ENCODE measurements at regions not wholly inside any gene's neighbourhood (a gene's known extent, or its start where the extent isn't known, plus 50 kb on each side); places are given as distances from the start of the nearest gene placed in this dataset.
A peak's percentile ranks its signal among the peaks of the same experiment; 100 is the strongest.

DNA sequence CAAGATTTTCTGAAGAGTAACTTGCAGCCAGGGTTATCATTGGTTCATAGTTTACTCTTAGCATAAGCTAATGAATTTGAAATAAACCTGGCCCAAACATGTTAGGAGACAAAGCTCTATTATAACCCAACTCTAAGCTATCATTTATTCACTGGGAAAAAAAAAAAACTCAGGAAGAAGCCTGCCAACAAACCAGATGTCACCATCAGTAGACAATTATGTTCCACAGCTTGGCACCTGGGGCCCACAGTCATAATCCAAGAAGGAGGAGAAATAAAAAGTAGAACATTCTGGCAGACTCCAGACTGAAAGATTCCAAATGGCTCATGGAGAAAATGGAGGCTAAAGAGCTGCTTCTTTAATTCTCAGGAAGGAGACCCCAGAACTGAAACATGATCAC lies 100.0 kb upstream of the CNR1 start:
- no peak overlapping the region for H3K4me2 ChIP-seq (ENCODE audit: low read length)
- H3K23ac ChIP-seq (ENCODE audit: low read length): no peak overlapping the region
- no peak overlapping the region for H3K18ac ChIP-seq (ENCODE audit: low read length)
- no peak overlapping the region for H2BK120ac ChIP-seq (ENCODE audit: low read depth, low read length)
- H3K9ac ChIP-seq (ENCODE audit: low read length): no peak overlapping the region
- no peak for DNase-seq
- no peak overlapping the region for H3K27ac ChIP-seq (ENCODE audit: low read depth, low read length)
- H3K4me3 ChIP-seq (ENCODE audit: low read length): no peak overlapping the region
- H3K4ac ChIP-seq (ENCODE audit: low read depth, low read length): no peak overlapping the region
- no peak overlapping the region for H2AK5ac ChIP-seq (ENCODE audit: low read length)
- H3K79me1 ChIP-seq (ENCODE audit: low read length): no peaks in the 10 kb centered on the region
- no peak overlapping the region for H4K5ac ChIP-seq (ENCODE audit: low read length)
- H2BK5ac ChIP-seq (ENCODE audit: low read length): no peak overlapping the region
- no peaks in the 10 kb centered on the region for H3K36me3 ChIP-seq (ENCODE audit: control insufficient read depth, insufficient read depth, low read length)
- H3K79me2 ChIP-seq (ENCODE audit: control insufficient read depth, insufficient read depth, low read length): no peaks in the 10 kb centered on the region
- no peak overlapping the region for H3K56ac ChIP-seq (ENCODE audit: low read length)
- no peaks in the 10 kb centered on the region for H3K4me1 ChIP-seq (ENCODE audit: control insufficient read depth, low read depth, low read length)
- no peaks in the 10 kb centered on the region for H3K27me3 ChIP-seq (ENCODE audit: insufficient read depth, low read length, poor library complexity)
- H4K8ac ChIP-seq (ENCODE audit: low read depth, low read length): no peak overlapping the region
- no peak overlapping the region for H2BK15ac ChIP-seq (replicated peaks; ENCODE audit: low read depth)

DNA sequence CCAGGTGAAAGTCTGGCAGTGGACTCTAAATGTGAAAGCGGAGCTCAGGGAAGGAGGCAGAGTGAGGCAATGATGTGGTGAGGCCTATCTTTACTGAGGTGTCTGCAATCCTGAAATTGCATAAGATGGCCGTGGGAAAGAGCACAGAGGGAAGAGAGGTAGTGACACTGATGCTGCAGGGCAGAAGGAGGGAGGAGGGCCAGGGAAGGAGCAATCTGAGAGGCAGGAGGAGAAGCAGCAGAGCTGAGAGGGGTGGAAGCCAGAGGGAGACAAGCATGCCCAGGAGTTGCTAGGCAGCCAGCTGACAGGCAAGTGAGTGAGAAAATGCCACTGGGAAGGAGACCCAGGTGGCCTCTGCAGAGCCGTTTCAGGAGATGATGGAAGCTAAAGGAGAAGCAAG lies 97.4 kb upstream of the CNR1 start:
- Histone ChIP-seq H3K56ac (ENCODE audit: low read length) (no peak overlapping the region), H2BK120ac (ENCODE audit: low read depth, low read length) (no peak overlapping the region), H3K4me2 (ENCODE audit: low read length) (no peak overlapping the region), H4K8ac (ENCODE audit: low read depth, low read length) (no peak overlapping the region), H3K18ac (ENCODE audit: low read length) (no peak overlapping the region), H3K79me1 (ENCODE audit: low read length) (no peaks in the 10 kb centered on the region), H2BK15ac (replicated peaks; ENCODE audit: low read depth) (no peak overlapping the region), H3K9ac (ENCODE audit: low read length) (no peak overlapping the region), H3K4me3 (ENCODE audit: low read length) (no peak overlapping the region), H3K27me3 (ENCODE audit: insufficient read depth, low read length, poor library complexity) (no peaks in the 10 kb centered on the region), H3K4ac (ENCODE audit: low read depth, low read length) (no peak overlapping the region), H3K4me1 (ENCODE audit: control insufficient read depth, low read depth, low read length) (no peaks in the 10 kb centered on the region), H3K27ac (ENCODE audit: low read depth, low read length) (no peak overlapping the region), H3K23ac (ENCODE audit: low read length) (no peak overlapping the region), H2BK5ac (ENCODE audit: low read length) (no peak overlapping the region), H4K5ac (ENCODE audit: low read length) (no peak overlapping the region), H3K36me3 (ENCODE audit: control insufficient read depth, insufficient read depth, low read length) (no peaks in the 10 kb centered on the region), H3K79me2 (ENCODE audit: control insufficient read depth, insufficient read depth, low read length) (no peaks in the 10 kb centered on the region), H2AK5ac (ENCODE audit: low read length) (no peak overlapping the region)
- WGBS (ENCODE audit: extremely low coverage, insufficient coverage, low lambda C conversion rate): no CpG with 5 or more reads among the region's 3 CpGs
- DNase-seq: peak; percentile 57

DNA sequence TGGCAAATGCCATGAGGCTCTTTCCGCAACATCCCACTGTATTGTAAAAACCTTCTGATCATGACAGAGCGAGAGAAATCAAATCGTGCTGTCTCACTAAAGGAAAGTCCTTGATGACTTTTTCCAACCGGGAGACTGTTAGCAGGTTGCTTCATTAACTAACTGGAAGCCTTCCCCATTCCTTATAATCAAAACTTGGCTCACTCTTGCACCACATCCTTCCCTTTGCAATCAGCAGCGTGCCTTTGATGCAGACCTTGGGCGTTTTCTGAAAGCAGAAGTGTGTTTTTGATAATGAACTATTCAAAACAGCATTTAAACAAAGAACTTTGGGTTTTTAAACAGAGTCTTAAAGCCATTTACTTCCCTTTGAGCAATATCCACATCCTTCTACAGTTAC lies 96.2 kb upstream of the CNR1 start:
- H3K79me1 ChIP-seq (ENCODE audit: low read length): no peaks in the 10 kb centered on the region
- no peak overlapping the region for H4K8ac ChIP-seq (ENCODE audit: low read depth, low read length)
- H2AK5ac ChIP-seq (ENCODE audit: low read length): no peak overlapping the region
- no peak overlapping the region for H3K56ac ChIP-seq (ENCODE audit: low read length)
- WGBS (ENCODE audit: extremely low coverage, insufficient coverage, low lambda C conversion rate): no CpG with 5 or more reads among the region's 6 CpGs
- H3K79me2 ChIP-seq (ENCODE audit: control insufficient read depth, insufficient read depth, low read length): no peaks in the 10 kb centered on the region
- H3K4me3 ChIP-seq (ENCODE audit: low read length): no peak overlapping the region
- H2BK5ac ChIP-seq (ENCODE audit: low read length): no peak overlapping the region
- no peak overlapping the region for H3K23ac ChIP-seq (ENCODE audit: low read length)
- H2BK15ac ChIP-seq (replicated peaks; ENCODE audit: low read depth): no peak overlapping the region
- no peak overlapping the region for H3K4ac ChIP-seq (ENCODE audit: low read depth, low read length)
- H3K4me2 ChIP-seq (ENCODE audit: low read length): no peak overlapping the region
- H3K9ac ChIP-seq (ENCODE audit: low read length): no peak overlapping the region
- DNase-seq: no peak
- H3K27ac ChIP-seq (ENCODE audit: low read depth, low read length): no peak overlapping the region
- no peak overlapping the region for H3K18ac ChIP-seq (ENCODE audit: low read length)
- no peak overlapping the region for H2BK120ac ChIP-seq (ENCODE audit: low read depth, low read length)
- H4K5ac ChIP-seq (ENCODE audit: low read length): no peak overlapping the region
- no peaks in the 10 kb centered on the region for H3K36me3 ChIP-seq (ENCODE audit: control insufficient read depth, insufficient read depth, low read length)
- H3K27me3 ChIP-seq (ENCODE audit: insufficient read depth, low read length, poor library complexity): no peaks in the 10 kb centered on the region
- no peaks in the 10 kb centered on the region for H3K4me1 ChIP-seq (ENCODE audit: control insufficient read depth, low read depth, low read length)

DNA sequence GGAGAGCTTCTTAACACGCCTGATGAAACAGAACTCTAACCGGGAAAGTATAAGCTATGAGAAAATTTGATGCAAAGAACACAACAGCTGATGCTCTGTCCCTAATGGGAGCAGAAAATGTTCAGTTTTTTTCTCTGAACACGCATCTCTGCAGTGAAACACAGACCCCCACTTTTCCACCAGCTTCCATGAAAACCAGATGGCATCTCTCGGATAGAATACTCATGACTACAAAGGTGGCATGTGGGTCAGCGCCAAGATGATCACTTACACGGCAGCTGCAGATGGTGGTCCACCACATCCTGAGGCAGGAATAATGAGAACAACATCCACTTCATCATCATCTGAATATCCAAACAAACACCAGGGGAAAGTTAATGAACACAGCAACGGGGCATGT lies 85.2 kb upstream of the CNR1 start:
- no peak overlapping the region for H2BK120ac ChIP-seq (ENCODE audit: low read depth, low read length)
- H3K36me3 ChIP-seq (ENCODE audit: control insufficient read depth, insufficient read depth, low read length): no peaks in the 10 kb centered on the region

DNA sequence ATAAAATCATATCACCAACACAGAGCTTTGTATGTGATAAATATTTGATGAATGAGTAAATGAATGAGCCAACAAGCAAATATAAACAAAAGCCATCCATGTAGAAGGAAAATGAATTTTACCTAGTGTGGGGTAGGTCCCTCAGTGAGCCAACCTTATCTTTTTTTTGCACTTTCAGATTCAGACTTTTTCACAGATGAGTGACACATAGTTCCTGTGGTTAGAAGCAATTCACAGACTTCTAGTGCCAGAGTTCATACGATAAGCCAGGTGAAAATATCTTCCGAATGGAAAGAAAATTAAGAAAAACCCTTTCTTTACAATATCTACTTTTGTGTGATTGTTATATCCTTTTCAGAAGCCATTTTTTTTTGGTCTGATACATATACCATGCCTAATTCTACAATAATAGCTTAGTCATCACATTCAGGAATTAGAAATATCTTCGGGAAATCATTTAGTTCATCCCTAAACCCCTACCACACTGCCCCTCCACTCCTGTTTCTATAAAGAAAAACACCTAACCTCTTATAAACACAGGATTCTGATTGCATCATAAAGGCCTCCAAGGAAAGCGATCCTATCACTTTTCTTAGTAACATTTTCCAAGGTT lies 82.7 kb upstream of the CNR1 start:
- WGBS (ENCODE audit: extremely low coverage, insufficient coverage, low lambda C conversion rate): no CpG with 5 or more reads among the region's 4 CpGs
- H4K5ac ChIP-seq (ENCODE audit: low read length): no peak overlapping the region

More for the DNA sequence above, 85.2 kb upstream of the CNR1 start:
- H3K79me2 ChIP-seq (ENCODE audit: control insufficient read depth, insufficient read depth, low read length): no peaks in the 10 kb centered on the region
- no peak overlapping the region for H3K18ac ChIP-seq (ENCODE audit: low read length)
- no peak overlapping the region for H3K4me3 ChIP-seq (ENCODE audit: low read length)
- H3K79me1 ChIP-seq (ENCODE audit: low read length): no peaks in the 10 kb centered on the region
- H2BK15ac ChIP-seq (replicated peaks; ENCODE audit: low read depth): no peak overlapping the region
- no peak overlapping the region for H3K9ac ChIP-seq (ENCODE audit: low read length)
- H3K56ac ChIP-seq (ENCODE audit: low read length): no peak overlapping the region
- no peak overlapping the region for H3K23ac ChIP-seq (ENCODE audit: low read length)
- H3K4me1 ChIP-seq (ENCODE audit: control insufficient read depth, low read depth, low read length): peaks cover 2% of the 10 kb centered on the region
- H2BK5ac ChIP-seq (ENCODE audit: low read length): no peak overlapping the region
- no peak for DNase-seq
- H3K27ac ChIP-seq (ENCODE audit: low read depth, low read length): no peak overlapping the region
- H2AK5ac ChIP-seq (ENCODE audit: low read length): no peak overlapping the region
- H3K4me2 ChIP-seq (ENCODE audit: low read length): no peak overlapping the region
- H4K8ac ChIP-seq (ENCODE audit: low read depth, low read length): no peak overlapping the region
- no peaks in the 10 kb centered on the region for H3K27me3 ChIP-seq (ENCODE audit: insufficient read depth, low read length, poor library complexity)
- H4K5ac ChIP-seq (ENCODE audit: low read length): no peak overlapping the region
- no CpG with 5 or more reads among the region's 7 CpGs for WGBS (ENCODE audit: extremely low coverage, insufficient coverage, low lambda C conversion rate)
- no peak overlapping the region for H3K4ac ChIP-seq (ENCODE audit: low read depth, low read length)

DNA sequence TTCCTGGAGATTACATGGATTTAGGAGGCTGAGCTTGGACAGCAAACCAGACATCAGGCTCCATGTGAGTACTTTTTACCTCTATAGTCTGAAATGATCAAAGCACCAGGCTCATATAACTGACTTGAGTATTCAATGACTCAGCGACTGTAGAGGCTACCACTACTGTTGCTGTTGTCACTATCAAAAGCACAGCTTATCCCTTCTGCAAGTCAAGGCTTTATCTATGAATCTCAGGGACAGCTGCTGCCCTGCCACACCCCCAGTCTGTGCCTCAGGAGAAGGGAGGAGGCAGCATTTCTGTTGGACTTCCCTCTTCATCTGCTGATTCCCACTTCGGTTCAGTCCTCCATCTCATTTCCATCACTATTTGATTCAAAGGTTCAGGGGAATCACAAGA lies 80.5 kb upstream of the CNR1 start:
- no peak overlapping the region for H4K5ac ChIP-seq (ENCODE audit: low read length)
- no peak overlapping the region for H3K4ac ChIP-seq (ENCODE audit: low read depth, low read length)
- H3K4me2 ChIP-seq (ENCODE audit: low read length): no peak overlapping the region
- H2AK5ac ChIP-seq (ENCODE audit: low read length): no peak overlapping the region
- peaks cover 2% of the 10 kb centered on the region for H3K4me1 ChIP-seq (ENCODE audit: control insufficient read depth, low read depth, low read length)
- DNase-seq: peak; percentile 47
- H3K79me2 ChIP-seq (ENCODE audit: control insufficient read depth, insufficient read depth, low read length): no peaks in the 10 kb centered on the region
- H4K8ac ChIP-seq (ENCODE audit: low read depth, low read length): no peak overlapping the region
- no peak overlapping the region for H2BK15ac ChIP-seq (replicated peaks; ENCODE audit: low read depth)
- H3K4me3 ChIP-seq (ENCODE audit: low read length): no peak overlapping the region
- H3K56ac ChIP-seq (ENCODE audit: low read length): no peak overlapping the region
- no peaks in the 10 kb centered on the region for H3K27me3 ChIP-seq (ENCODE audit: insufficient read depth, low read length, poor library complexity)
- no peaks in the 10 kb centered on the region for H3K79me1 ChIP-seq (ENCODE audit: low read length)
- H3K27ac ChIP-seq (ENCODE audit: low read depth, low read length): no peak overlapping the region
- no peak overlapping the region for H2BK120ac ChIP-seq (ENCODE audit: low read depth, low read length)
- H3K23ac ChIP-seq (ENCODE audit: low read length): no peak overlapping the region
- no peak overlapping the region for H3K18ac ChIP-seq (ENCODE audit: low read length)
- no peak overlapping the region for H3K9ac ChIP-seq (ENCODE audit: low read length)
- WGBS (ENCODE audit: extremely low coverage, insufficient coverage, low lambda C conversion rate): no CpG with 5 or more reads among the region's 2 CpGs
- no peaks in the 10 kb centered on the region for H3K36me3 ChIP-seq (ENCODE audit: control insufficient read depth, insufficient read depth, low read length)
- no peak overlapping the region for H2BK5ac ChIP-seq (ENCODE audit: low read length)

More for the DNA sequence above, 82.7 kb upstream of the CNR1 start:
- Histone ChIP-seq H2BK15ac (replicated peaks; ENCODE audit: low read depth) (no peak overlapping the region), H2BK5ac (ENCODE audit: low read length) (no peak overlapping the region), H3K4me1 (ENCODE audit: control insufficient read depth, low read depth, low read length) (peaks cover 2% of the 10 kb centered on the region), H3K79me2 (ENCODE audit: control insufficient read depth, insufficient read depth, low read length) (no peaks in the 10 kb centered on the region), H3K56ac (ENCODE audit: low read length) (no peak overlapping the region), H4K8ac (ENCODE audit: low read depth, low read length) (no peak overlapping the region), H3K4me3 (ENCODE audit: low read length) (no peak overlapping the region), H3K18ac (ENCODE audit: low read length) (no peak overlapping the region), H2AK5ac (ENCODE audit: low read length) (no peak overlapping the region), H3K4ac (ENCODE audit: low read depth, low read length) (no peak overlapping the region), H3K23ac (ENCODE audit: low read length) (no peak overlapping the region), H3K79me1 (ENCODE audit: low read length) (no peaks in the 10 kb centered on the region), H3K36me3 (ENCODE audit: control insufficient read depth, insufficient read depth, low read length) (no peaks in the 10 kb centered on the region), H2BK120ac (ENCODE audit: low read depth, low read length) (no peak overlapping the region), H3K27me3 (ENCODE audit: insufficient read depth, low read length, poor library complexity) (no peaks in the 10 kb centered on the region), H3K9ac (ENCODE audit: low read length) (no peak overlapping the region), H3K27ac (ENCODE audit: low read depth, low read length) (no peak overlapping the region), H3K4me2 (ENCODE audit: low read length) (no peak overlapping the region)
- DNase-seq: no peak
